ENCODE measurements at regions not wholly inside any gene's neighbourhood (a gene's known extent, or its start where the extent isn't known, plus 50 kb on each side); places are given as distances from the start of the nearest gene placed in this dataset.

- no peak for TF ChIP-seq CTCF (IDR thresholded peaks at IDR 0.05; ENCODE audit: control extremely low read depth, extremely low read depth, low read depth, missing control alignments)
- no peak for DNase-seq (ENCODE audit: extremely low spot score)
- ChIA-PET POLR2A (no interaction called here), CTCF (no interaction called here)
Observed at GRCh38 chr4:29073571-29073970, 1646.6 kb upstream of the PCDH7 start.

GRCh38 chr4:29075366-29075765, 1644.8 kb upstream of the PCDH7 start:
- ChIA-PET CTCF (no interaction called here), POLR2A (no interaction called here)
- no peak for TF ChIP-seq CTCF (IDR thresholded peaks at IDR 0.05; ENCODE audit: control extremely low read depth, extremely low read depth, low read depth, missing control alignments)
- no peak for DNase-seq (ENCODE audit: extremely low spot score)

GRCh38 chr4:29079260-29079659, 1640.9 kb upstream of the PCDH7 start:
- POLR2A ChIA-PET, result no interaction called here
- CTCF ChIA-PET, result no interaction called here
- no peak for TF ChIP-seq CTCF (IDR thresholded peaks at IDR 0.05; ENCODE audit: control extremely low read depth, extremely low read depth, low read depth, missing control alignments)
- no peak for DNase-seq (ENCODE audit: extremely low spot score)

GRCh38 chr4:29081234-29081955, 1638.8 kb upstream of the PCDH7 start:
- POLR2A ChIA-PET, result no interaction called here
- DNase-seq (ENCODE audit: extremely low spot score), result no peak
- CTCF ChIA-PET, result no interaction called here
- TF ChIP-seq CTCF (IDR thresholded peaks at IDR 0.05; ENCODE audit: control extremely low read depth, extremely low read depth, low read depth, missing control alignments), result no peak

- CTCF ChIA-PET, result no interaction called here
Observed at GRCh38 chr4:29082684-29083083, 1637.5 kb upstream of the PCDH7 start.

GRCh38 chr4:29085748-29086147, 1634.4 kb upstream of the PCDH7 start:
- CTCF ChIA-PET, result no interaction called here
- no peak for DNase-seq (ENCODE audit: extremely low spot score)
- POLR2A ChIA-PET, result no interaction called here
- no peak for TF ChIP-seq CTCF (IDR thresholded peaks at IDR 0.05; ENCODE audit: control extremely low read depth, extremely low read depth, low read depth, missing control alignments)

More at GRCh38 chr4:29082684-29083083, 1637.5 kb upstream of the PCDH7 start:
- POLR2A ChIA-PET, result no interaction called here
- TF ChIP-seq CTCF (IDR thresholded peaks at IDR 0.05; ENCODE audit: control extremely low read depth, extremely low read depth, low read depth, missing control alignments), result no peak
- no peak for DNase-seq (ENCODE audit: extremely low spot score)
